Liver (tissue), 8 donors: ENCODE measurements at regions not wholly inside any gene's neighbourhood (a gene's known extent, or its start where the extent isn't known, plus 50 kb on each side); places are given as distances from the start of the nearest gene placed in this dataset.

Experiments used
- DNase-seq: peaks from one replicate; pipeline ENCODE4 v3.0.0-alpha.2; 2017; ENCODE audit warnings: low spot score
- H3K27ac ChIP-seq, 2 donors: one replicate each; pipeline ENCODE4 v1.7.0; 2013; ENCODE audit warnings: inconsistent platforms in 2 of 2, low read length in 2 of 2, control low read depth in 1 of 2, low read depth in 1 of 2, mild to moderate bottlenecking in 1 of 2
- H3K27me3 ChIP-seq, 4 donors: one replicate each; pipeline versions ENCODE4 v1.6.1 to v1.7.0; 2013; ENCODE audit warnings: low read length in 3 of 4, inconsistent platforms in 1 of 4, mild to moderate bottlenecking in 1 of 4, moderate library complexity in 1 of 4; ENCODE audit not compliant: control insufficient read depth in 4 of 4, insufficient read depth in 4 of 4
- H3K36me3 ChIP-seq, 4 donors: one replicate each; pipeline versions ENCODE4 v1.6.1 to v1.7.0; 2013; ENCODE audit warnings: low read length in 3 of 4, mild to moderate bottlenecking in 3 of 4, low read depth in 1 of 4, moderate library complexity in 1 of 4; ENCODE audit not compliant: control insufficient read depth in 4 of 4, insufficient read depth in 3 of 4
- H3K4me1 ChIP-seq, 4 donors: one replicate each; pipeline versions ENCODE4 v1.6.1 to v1.7.0; 2013; ENCODE audit warnings: low read length in 3 of 4, mild to moderate bottlenecking in 3 of 4, moderate library complexity in 1 of 4; ENCODE audit not compliant: control insufficient read depth in 4 of 4, insufficient read depth in 4 of 4
- H3K4me3 ChIP-seq, 3 donors: one replicate each; pipeline versions ENCODE4 v1.6.1 to v1.7.0; 2013; ENCODE audit warnings: low read length in 3 of 3, control low read depth in 1 of 3, low read depth in 1 of 3, mild to moderate bottlenecking in 1 of 3
- H3K9ac ChIP-seq, 2 donors: one replicate each; pipeline ENCODE4 v1.7.0; 2013; ENCODE audit warnings: low read length in 2 of 2, mild to moderate bottlenecking in 2 of 2, moderate library complexity in 2 of 2, control low read depth in 1 of 2, low read depth in 1 of 2
- H3K9me3 ChIP-seq, 4 donors: one replicate each; pipeline versions ENCODE4 v1.6.1 to v1.7.0; 2013; ENCODE audit warnings: low read length in 3 of 4; ENCODE audit not compliant: control insufficient read depth in 4 of 4
- ATF3 ChIP-seq: IDR thresholded peaks from 2 replicates; pipeline ENCODE4 v1.6.1; 2016; ENCODE audit warnings: antibody characterized with exemption
- CTCF ChIP-seq: fragments of 150-350 bp; IDR thresholded peaks from 2 replicates; pipeline ENCODE4 v1.5.1; 2017; ENCODE audit warnings: improper control_type of control experiment, low read depth, low read length; ENCODE audit not compliant: missing input control
- EGR1 ChIP-seq, 2 donors: IDR thresholded peaks; 2 replicates each; pipeline ENCODE4 v1.6.1; 2016 to 2018; ENCODE audit warnings: antibody characterized with exemption in 2 of 2, low read depth in 2 of 2
- FOXA1 ChIP-seq: IDR thresholded peaks from 2 replicates; pipeline ENCODE4 v1.6.1; 2016; ENCODE audit warnings: antibody characterized with exemption
- FOXA2 ChIP-seq: IDR thresholded peaks from 2 replicates; pipeline ENCODE4 v1.6.1; 2016; ENCODE audit warnings: antibody characterized with exemption
- GABPA ChIP-seq, 2 donors: IDR thresholded peaks in 1 of 2; conservative IDR thresholded peaks in 1 of 2; 2 replicates each; pipeline ENCODE4 v1.6.1; 2016; ENCODE audit warnings: antibody characterized with exemption in 2 of 2, mild to moderate bottlenecking in 1 of 2, moderate library complexity in 1 of 2
- HNF4A ChIP-seq, 2 donors: conservative IDR thresholded peaks; 2 replicates each; pipeline ENCODE4 v1.6.1; 2016; ENCODE audit warnings: antibody characterized with exemption in 2 of 2, mild to moderate bottlenecking in 2 of 2
- HNF4G ChIP-seq: IDR thresholded peaks from 2 replicates; pipeline ENCODE4 v1.6.1; 2016; ENCODE audit warnings: antibody characterized with exemption
- JUND ChIP-seq, 2 donors: IDR thresholded peaks; 2 replicates each; pipeline ENCODE4 v1.6.1; 2016; ENCODE audit warnings: antibody characterized with exemption in 2 of 2
- MAX ChIP-seq: IDR thresholded peaks from 2 replicates; pipeline ENCODE4 v1.6.1; 2016; ENCODE audit warnings: antibody characterized with exemption
- RAD21 ChIP-seq, 2 donors: IDR thresholded peaks; 2 replicates each; pipeline ENCODE4 v1.6.1; 2016; ENCODE audit warnings: antibody characterized with exemption in 2 of 2, mild to moderate bottlenecking in 2 of 2
- REST ChIP-seq: IDR thresholded peaks from 2 replicates; pipeline ENCODE4 v1.6.1; 2016; ENCODE audit warnings: antibody characterized with exemption, mild to moderate bottlenecking
- RXRA ChIP-seq, 2 donors: IDR thresholded peaks; 2 replicates each; pipeline ENCODE4 v1.6.1; 2017 to 2018; ENCODE audit warnings: antibody characterized with exemption in 2 of 2, mild to moderate bottlenecking in 1 of 2
- SP1 ChIP-seq: IDR thresholded peaks from 2 replicates; pipeline ENCODE4 v1.6.1; 2018; ENCODE audit warnings: antibody characterized with exemption, mild to moderate bottlenecking
- TAF1 ChIP-seq: conservative IDR thresholded peaks from 2 replicates; pipeline ENCODE4 v1.6.1; 2016; ENCODE audit warnings: antibody characterized with exemption, mild to moderate bottlenecking
- YY1 ChIP-seq: IDR thresholded peaks from 2 replicates; pipeline ENCODE4 v1.6.1; 2016; ENCODE audit warnings: antibody characterized with exemption, mild to moderate bottlenecking
- ZBTB33 ChIP-seq: IDR thresholded peaks from 2 replicates; pipeline ENCODE4 v1.6.1; 2016; ENCODE audit warnings: antibody characterized with exemption
- WGBS: extraction: QIAGEN DNeasy Blood & Tissue Kit; methylation state at CpG from one replicate; pipeline ENCODE4 v1.1.7; 2013; 5-methylcytosine and 5-hydroxymethylcytosine counted together
- donor health status: healthy.
- donor health status: healthy.
- donor health status: healthy.
- donor health status: healthy.
- donor health status: healthy.

- Histone ChIP-seq H3K36me3 (no peaks in the 10 kb centered on the region), H3K4me1 (no peaks in the 10 kb centered on the region), H3K4me3 (no peak overlapping the region), H3K9ac (no peak overlapping the region), H3K9me3 (peaks cover 0 to 3% (median 1%) of the 10 kb centered on the region in 4 donors), H3K27me3 (no peaks in the 10 kb centered on the region), H3K27ac (no peak overlapping the region)
- DNase-seq, result no peak
- 69% methylated on average over 6 of the region's 6 CpGs for WGBS
- no peak for TF ChIP-seq RXRA (IDR thresholded peaks at IDR 0.05)
- no peak for TF ChIP-seq FOXA1
- TF ChIP-seq CTCF, result no peak
- no peak for TF ChIP-seq MAX
- no peak for TF ChIP-seq REST
- TF ChIP-seq EGR1 (IDR thresholded peaks at IDR 0.05; ENCODE audit: low read depth in 2 of 2), result no peak
- TF ChIP-seq FOXA2, result no peak
- no peak for TF ChIP-seq GABPA (IDR thresholded peaks at IDR 0.05 in 1 of 2, conservative IDR thresholded peaks at IDR 0.05 in 1 of 2)
- no peak for TF ChIP-seq JUND (IDR thresholded peaks at IDR 0.05)
- TF ChIP-seq HNF4A (conservative IDR thresholded peaks at IDR 0.05), result no peak
- TF ChIP-seq RAD21 (IDR thresholded peaks at IDR 0.05), result no peak
Measured at GRCh38 chr5:2869471-2869870, 118.0 kb upstream of the IRX2 start.

GRCh38 chr5:2867373-2867933 lies 116.0 kb upstream of the IRX2 start:
- Histone ChIP-seq H3K4me3 (no peak overlapping the region), H3K27ac (no peak overlapping the region), H3K9me3 (peaks cover 0 to 3% (median 1%) of the 10 kb centered on the region in 4 donors), H3K27me3 (no peaks in the 10 kb centered on the region), H3K4me1 (no peaks in the 10 kb centered on the region), H3K36me3 (no peaks in the 10 kb centered on the region), H3K9ac (no peak overlapping the region)
- no peak for TF ChIP-seq RAD21 (IDR thresholded peaks at IDR 0.05)
- TF ChIP-seq JUND (IDR thresholded peaks at IDR 0.05), result no peak
- no peak for TF ChIP-seq HNF4G
- TF ChIP-seq SP1, result no peak
- no peak for TF ChIP-seq ZBTB33
- TF ChIP-seq ATF3, result no peak
- no peak for TF ChIP-seq TAF1
- no peak for TF ChIP-seq FOXA2
- no peak for TF ChIP-seq FOXA1
- TF ChIP-seq YY1, result no peak
- no peak for TF ChIP-seq RXRA (IDR thresholded peaks at IDR 0.05)
- TF ChIP-seq EGR1 (IDR thresholded peaks at IDR 0.05; ENCODE audit: low read depth in 2 of 2), result no peak
- TF ChIP-seq MAX, result no peak
- no peak for TF ChIP-seq CTCF
- no peak for DNase-seq
- WGBS, result 67% methylated on average over 14 of the region's 14 CpGs
